Brain microvascular endothelial cell (primary cell): ENCODE measurements at regions not wholly inside any gene's neighbourhood (a gene's known extent, or its start where the extent isn't known, plus 50 kb on each side); places are given as distances from the start of the nearest gene placed in this dataset.
A peak's percentile ranks its signal among the peaks of the same experiment; 100 is the strongest.

ENCODE experiments used
- DNase-seq: peaks from one replicate; pipeline ENCODE4 v3.0.0-alpha.2; 2020
- H3K27ac ChIP-seq: fragments of 250-450 bp; sonication (Bioruptor Pico); 2 replicates; pipeline ENCODE4 v1.5.1; 2020; ENCODE audit warnings: mild to moderate bottlenecking, moderate library complexity
- H3K27me3 ChIP-seq: fragments of 250-450 bp; sonication (Bioruptor Pico); replicated peaks from 2 replicates; pipeline ENCODE4 v1.5.1; 2020; ENCODE audit warnings: mild to moderate bottlenecking
- H3K36me3 ChIP-seq: fragments of 250-450 bp; sonication (Bioruptor Pico); replicated peaks from 2 replicates; pipeline ENCODE4 v1.5.1; 2020; ENCODE audit warnings: mild to moderate bottlenecking
- H3K4me3 ChIP-seq: 2 replicates; pipeline ENCODE4 v1.5.1; 2011; ENCODE audit warnings: low read depth, mild to moderate bottlenecking, control low read depth, low read length, moderate library complexity
- in situ Hi-C: cut with HindIII; loops from 2 replicates; pipeline ENCODE4 v1.10.0; 2017; ENCODE audit warnings: low sequenced_read_pairs, low pct_ligation_motif_present
- TF ChIP-seq, protein P1 (sequence below): IDR thresholded peaks from 2 replicates; pipeline ENCODE4 v1.5.1; 2011; ENCODE audit warnings: low read depth, mild to moderate bottlenecking, moderate library complexity, low read length, control low read depth, inconsistent platforms; ENCODE audit errors: missing control alignments

DNA sequence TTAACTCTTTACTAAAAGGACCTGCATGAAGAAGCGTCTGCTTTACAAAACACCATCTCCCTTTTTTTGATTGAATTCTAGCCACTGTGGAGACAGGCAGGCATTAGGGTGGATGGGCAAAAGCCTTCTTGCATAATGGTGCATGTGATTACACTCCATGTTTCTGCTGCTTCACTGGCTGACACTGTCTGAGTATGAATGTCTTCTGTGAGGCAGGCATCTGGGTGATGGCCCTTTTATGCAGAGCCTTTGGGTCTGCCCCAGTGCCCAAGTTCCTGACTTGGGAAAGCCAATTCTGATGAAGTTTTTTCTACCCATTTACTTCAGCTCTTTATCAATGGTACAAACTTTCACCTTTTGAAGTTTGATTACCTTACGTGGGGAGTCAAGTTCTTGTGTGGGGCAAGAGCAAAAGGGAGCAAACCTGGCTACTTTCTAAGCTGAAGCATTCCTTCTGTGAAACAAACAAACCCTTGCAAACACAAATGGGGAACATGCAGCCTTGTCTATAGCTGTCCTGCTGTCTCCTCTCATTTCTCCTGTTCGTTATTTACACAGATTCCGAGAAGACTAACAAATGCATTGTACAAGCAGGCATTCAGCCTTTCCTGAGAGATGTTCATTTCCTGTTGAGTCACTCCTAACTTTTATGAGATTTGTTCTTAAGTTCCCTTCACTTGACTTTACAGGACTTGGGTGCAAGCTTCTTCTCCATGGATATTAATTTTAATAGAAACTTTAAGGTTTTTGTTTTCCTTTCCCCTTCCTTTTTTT, 301.9 kb downstream of the TLL1 start:
- peak; percentile 28 for DNase-seq
- Histone ChIP-seq H3K27ac (no peak overlapping the region), H3K36me3 (no peaks in the 10 kb centered on the region), H3K4me3 (no peak overlapping the region), H3K27me3 (no peaks in the 10 kb centered on the region)
- TF ChIP-seq, protein P1, sequence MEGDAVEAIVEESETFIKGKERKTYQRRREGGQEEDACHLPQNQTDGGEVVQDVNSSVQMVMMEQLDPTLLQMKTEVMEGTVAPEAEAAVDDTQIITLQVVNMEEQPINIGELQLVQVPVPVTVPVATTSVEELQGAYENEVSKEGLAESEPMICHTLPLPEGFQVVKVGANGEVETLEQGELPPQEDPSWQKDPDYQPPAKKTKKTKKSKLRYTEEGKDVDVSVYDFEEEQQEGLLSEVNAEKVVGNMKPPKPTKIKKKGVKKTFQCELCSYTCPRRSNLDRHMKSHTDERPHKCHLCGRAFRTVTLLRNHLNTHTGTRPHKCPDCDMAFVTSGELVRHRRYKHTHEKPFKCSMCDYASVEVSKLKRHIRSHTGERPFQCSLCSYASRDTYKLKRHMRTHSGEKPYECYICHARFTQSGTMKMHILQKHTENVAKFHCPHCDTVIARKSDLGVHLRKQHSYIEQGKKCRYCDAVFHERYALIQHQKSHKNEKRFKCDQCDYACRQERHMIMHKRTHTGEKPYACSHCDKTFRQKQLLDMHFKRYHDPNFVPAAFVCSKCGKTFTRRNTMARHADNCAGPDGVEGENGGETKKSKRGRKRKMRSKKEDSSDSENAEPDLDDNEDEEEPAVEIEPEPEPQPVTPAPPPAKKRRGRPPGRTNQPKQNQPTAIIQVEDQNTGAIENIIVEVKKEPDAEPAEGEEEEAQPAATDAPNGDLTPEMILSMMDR: no peak
- in situ Hi-C loops: loop anchor here (25.0 kb wide), 1 partner anchor 412 kb away; no protein-coding TSS in a partner anchor

DNA sequence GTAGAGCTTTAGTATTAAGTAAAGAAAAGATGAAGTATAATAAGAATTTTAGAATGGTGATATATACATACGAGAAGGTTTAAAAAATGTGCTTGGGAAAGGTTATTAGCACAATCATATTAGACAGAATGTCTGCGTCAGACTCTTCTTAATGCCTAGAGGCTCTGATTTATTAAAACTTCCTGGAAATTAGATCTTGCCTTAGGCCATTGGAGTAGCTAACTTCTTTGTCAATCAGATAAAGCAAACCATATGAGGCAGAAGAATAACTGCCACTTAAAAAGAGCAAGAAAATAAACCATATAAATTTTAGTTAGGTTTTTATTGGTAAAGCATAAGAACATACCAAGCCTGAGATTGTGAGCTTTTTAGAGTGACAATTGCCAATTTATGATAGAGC, 309.1 kb downstream of the TLL1 start:
- no peak for DNase-seq
- TF ChIP-seq, protein P1: no peak
- in situ Hi-C loops: no loop called here
- Histone ChIP-seq H3K27me3 (no peaks in the 10 kb centered on the region), H3K36me3 (no peaks in the 10 kb centered on the region), H3K27ac (no peak overlapping the region), H3K4me3 (no peak overlapping the region)

DNA sequence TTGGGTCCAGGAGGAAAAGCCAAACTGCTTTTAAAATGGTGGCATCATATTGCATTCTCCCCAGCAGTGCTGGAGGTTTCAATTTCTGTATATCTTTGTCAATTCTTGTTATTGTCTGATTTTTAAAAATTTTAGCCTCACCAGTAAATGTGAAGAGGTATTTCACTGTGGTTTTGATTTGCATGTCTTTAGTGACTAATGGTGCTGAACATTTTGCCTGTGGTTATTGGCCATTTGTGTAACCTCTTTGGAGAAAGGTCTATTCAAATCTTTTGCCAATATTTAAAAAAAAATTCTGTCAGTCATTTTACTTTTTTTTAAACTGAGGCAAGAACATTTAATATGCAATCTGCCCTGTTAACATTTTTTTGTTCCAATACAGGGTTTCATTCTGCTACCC, 322.1 kb downstream of the TLL1 start:
- in situ Hi-C loops: no loop called here
- Histone ChIP-seq H3K27ac (no peak overlapping the region), H3K4me3 (no peak overlapping the region), H3K27me3 (no peaks in the 10 kb centered on the region), H3K36me3 (no peaks in the 10 kb centered on the region)
- TF ChIP-seq, protein P1: no peak
- no peak for DNase-seq

DNA sequence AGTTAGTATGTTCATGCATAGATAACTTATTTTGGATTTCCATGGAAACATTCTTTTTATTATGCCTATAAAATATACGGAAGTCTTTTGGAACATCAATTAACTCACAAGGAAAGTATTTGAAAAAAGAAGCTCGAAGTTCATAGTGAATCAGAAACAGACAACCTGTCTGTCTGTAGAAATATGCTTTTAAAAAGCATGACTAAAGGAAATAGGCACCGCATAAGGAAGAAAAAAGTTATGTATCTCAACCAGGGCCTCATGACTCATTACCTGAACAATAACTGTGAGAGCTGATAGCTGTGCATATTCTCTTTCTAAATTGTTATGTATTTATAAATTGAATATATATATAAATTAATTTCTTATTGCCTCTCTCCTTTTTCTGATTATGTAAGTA, 324.1 kb downstream of the TLL1 start:
- H3K27me3 ChIP-seq: no peaks in the 10 kb centered on the region
- TF ChIP-seq, protein P1: no peak
- in situ Hi-C loops: no loop called here
- no peak overlapping the region for H3K27ac ChIP-seq
- no peaks in the 10 kb centered on the region for H3K36me3 ChIP-seq
- no peak for DNase-seq
- no peak overlapping the region for H3K4me3 ChIP-seq

GRCh38 chr4:166198041-166198440, 325.0 kb downstream of the TLL1 start:
- TF ChIP-seq, protein P1: no peak
- no peak overlapping the region for H3K4me3 ChIP-seq
- H3K27ac ChIP-seq: no peak overlapping the region
- H3K36me3 ChIP-seq: no peaks in the 10 kb centered on the region
- no peaks in the 10 kb centered on the region for H3K27me3 ChIP-seq
- DNase-seq: no peak
- in situ Hi-C loops: no loop called here
